Fibroblast of the conjunctiva (primary cell): ENCODE measurements at regions not wholly inside any gene's neighbourhood (a gene's known extent, or its start where the extent isn't known, plus 50 kb on each side); places are given as distances from the start of the nearest gene placed in this dataset.
A peak's percentile ranks its signal among the peaks of the same experiment; 100 is the strongest.

Source experiments
- DNase-seq: peaks from one replicate; pipeline ENCODE4 v3.0.0-alpha.2; 2010; ENCODE audit warnings: low read depth

DNA sequence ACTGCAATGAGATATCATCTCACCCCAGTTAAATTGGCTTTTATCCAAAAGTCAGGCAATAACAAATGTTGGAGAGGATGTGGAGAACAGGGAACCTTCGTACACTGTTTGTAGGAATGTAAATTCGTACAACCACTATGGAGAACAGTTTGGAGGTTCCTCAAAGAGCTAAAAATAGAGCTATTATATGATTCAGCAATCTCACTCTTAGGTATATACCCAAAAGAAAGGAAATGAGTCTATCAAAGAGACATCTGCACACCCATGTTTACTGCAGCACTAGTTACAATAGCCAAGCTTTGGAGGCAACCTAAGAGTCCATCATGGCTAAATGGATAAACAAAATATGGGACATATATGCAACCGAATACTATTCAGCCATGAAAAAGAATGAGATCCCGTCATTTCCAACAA lies 68.0 kb upstream of the HES1 start:
- no peak for DNase-seq

DNA sequence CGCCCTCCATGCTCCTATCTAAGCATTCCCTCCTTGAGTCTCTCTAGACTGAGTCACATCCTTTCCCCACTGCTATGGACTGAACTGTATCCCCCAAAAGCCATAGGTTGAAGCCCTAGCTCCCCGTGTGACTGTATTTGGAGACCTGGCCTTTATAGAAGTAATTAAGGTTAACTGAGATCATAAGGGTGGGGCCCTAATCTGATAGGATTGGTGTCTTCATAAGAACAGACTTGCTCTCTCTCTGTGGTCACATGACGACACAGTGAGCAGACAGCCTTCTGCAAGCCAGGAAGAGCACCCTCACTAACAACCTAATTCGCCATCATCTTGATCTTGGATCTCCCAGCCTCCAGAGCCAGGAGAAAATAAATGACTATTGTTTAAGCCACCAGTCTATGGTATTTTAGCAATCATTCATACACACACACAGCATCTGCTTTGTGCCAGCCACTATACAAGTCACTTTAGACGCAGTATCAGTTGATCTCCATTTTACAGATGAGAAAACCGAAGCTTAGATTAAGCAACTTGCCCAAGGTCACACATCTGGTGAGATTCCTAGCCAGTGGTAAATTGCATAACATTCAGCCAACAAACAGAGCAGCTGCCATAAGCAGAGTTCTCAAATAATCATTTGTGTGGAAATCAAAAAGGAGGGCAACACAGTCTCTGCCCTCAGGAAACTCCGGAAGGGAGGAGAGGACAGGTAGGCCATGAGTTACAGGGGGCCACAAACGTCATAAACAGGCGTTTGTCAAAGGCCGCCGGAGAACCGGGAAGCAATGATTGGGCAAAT lies 66.3 kb upstream of the HES1 start:
- DNase-seq, result no peak

DNA sequence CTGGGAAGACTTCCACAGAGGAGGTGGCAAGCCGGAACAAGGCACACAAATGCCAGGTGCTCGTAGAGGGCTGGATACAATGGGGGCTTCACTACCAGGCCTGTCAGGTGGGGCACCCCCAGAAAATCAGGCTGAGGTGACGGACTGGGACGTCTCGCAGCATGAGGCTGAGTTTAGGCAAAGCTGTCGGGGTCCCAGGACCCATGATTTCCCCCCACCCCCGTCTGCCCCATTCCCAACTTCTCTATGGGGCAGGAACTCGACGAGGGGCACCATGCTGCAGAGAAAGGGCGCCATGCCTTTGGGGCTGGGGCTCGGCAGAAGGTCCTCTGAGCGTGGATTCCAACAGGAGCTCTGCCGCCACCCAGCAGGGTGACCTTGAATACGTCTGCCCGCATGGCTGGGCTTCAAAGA lies 65.7 kb upstream of the HES1 start:
- DNase-seq, result no peak

DNA sequence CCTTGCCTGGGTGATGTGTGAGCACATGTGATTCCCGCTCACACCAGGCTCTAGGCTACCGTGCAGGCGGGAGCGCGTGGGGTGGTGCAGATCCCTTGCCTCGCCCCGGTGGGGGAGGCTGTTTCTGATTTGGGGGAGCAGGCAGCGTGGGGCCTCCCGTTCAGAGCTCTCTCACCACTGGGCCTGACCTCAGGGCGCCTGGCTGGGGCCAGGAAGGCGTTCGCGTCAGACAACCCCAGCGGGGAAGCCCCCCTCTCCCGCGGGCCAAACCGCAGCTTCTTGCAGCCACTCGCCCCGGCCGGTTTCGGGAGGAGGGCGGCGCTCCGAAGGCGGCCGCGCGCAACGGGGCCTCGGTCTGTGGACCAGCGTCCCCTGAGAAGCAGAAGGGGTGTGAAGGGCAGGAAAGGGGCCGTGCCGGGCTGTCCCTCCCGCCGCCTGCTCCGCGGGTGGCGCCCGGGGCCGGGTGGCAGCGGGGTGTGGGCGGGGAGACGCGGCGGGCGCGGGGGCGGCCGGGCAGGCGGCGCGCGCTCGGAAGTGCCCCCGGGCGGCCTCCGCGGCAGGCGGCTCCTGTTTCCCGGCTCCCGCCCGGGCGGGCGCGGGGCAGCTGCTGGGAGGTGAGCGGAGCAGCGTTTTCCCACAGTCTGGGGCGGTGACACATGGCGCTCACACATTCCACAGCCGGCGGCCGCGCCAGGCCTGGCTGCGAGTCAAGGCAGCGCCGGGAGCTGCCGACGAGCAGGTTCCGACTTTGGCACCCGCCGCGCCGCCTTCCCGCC lies 65.1 kb upstream of the HES1 start:
- peak; percentile 8 for DNase-seq

DNA sequence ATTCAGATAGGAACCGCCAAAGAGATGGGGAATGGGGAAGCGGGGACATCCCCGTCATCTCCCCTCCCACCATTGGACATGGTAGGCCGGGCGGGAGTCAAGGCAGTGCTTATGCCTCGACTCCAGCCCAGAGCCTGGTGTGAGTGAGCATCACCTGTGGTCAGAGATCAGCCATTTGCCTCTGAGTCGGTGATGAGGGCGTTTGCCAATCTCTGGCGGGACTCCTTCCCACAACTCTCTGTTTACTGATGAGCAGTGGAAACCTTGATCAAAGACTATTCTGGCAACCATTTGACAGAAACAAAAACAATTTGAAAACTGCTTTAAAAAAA lies 63.9 kb upstream of the HES1 start:
- DNase-seq, result no peak

DNA sequence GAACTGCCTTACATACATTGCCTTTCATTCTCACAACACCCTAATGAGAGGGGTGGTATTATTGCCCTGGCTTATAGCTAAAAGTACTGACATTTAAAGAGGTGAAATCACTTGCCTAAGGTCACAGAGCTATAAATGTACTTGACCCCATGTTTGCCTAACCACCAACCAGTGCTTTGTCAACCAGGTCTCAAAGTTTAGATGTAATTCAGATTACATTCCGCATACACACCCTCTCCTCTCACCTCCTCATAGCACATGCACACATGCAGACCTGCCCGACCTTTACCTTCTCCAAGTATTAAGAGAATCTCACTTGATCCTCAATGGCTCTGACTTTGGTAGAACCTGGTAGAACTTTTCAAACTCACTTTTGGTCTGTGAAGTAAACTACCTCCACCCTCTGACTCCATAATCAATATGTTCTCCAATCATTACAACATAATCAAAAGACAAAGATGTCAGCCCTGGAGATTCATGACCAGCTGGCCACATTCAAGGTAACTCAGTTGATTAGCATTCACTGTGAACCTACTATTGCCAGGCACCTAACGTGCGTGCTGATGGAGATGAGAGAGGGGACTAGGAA lies 63.2 kb upstream of the HES1 start:
- DNase-seq, result no peak

DNA sequence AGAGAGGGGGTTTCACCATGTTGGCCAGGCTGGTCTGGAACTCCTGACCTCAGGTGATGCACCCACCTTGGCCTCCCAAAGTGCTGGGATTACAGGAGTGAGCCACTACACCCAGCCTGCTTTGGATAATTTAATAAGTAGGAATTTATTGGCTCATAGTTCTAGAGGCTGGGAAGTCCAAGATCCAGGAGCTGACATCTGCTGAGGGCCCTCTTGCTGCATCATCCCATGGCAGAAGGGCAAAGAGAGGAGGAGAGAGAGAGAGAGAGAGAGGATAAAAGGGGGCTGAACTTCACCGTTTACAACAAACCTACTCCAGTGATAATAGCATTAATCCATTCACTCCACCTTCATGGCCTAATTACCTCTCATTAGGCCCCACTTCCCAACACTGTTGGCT lies 62.0 kb upstream of the HES1 start:
- no peak for DNase-seq

DNA sequence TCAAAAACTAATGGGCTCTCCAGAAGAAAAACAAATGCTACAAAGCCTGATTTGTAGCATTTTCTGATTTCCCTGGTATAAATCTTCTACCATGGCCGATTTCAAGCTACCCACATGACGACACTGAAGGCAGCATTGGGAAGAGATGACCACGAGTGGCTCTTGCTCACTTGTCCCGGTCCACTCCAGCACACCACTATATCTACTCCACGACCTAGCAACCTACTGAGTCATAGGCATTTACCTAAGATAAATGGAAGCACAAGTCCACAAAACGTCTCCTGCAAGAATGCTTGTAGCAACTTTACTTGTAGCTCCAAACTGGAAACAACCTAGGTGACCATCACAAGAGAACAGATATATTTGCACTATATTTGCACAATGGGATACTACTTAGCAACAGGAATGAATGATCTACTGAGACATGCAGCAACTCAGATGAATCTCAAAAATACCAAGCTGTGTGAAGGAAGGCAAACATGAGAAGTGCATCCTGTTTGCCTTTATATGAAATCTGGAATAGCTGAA lies 60.8 kb upstream of the HES1 start:
- no peak for DNase-seq

DNA sequence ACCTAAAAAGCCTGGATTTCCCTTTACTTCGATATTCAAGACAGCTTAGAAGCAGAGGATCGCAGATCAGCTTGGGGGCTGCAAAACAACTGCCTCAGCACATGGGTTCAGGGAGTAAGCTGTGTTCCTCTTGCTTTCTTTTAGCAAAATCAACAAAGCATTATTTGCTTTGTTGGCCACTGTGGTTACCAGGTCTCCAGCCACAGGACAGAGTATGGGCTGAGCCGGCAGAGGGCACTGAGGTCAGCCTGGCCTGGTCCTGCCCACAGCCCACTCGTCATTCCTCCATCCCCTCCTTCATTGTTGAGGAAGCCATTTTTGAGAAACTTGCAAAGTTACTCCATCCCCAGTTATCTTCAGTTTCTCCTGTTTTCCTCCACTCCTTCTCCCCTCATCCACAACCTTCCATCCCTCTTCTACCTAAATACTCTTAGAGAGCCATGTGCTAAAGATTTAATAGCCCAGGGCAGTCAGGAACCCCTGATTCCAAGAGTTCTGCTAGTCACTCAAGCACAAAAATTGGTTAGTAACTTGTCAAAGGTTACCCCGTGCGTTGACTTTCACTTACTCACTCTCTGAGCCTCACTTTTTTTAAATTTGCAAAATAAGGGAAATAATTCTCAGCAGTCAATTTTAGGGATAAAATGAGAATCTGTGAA lies 60.0 kb upstream of the HES1 start:
- no peak for DNase-seq

DNA sequence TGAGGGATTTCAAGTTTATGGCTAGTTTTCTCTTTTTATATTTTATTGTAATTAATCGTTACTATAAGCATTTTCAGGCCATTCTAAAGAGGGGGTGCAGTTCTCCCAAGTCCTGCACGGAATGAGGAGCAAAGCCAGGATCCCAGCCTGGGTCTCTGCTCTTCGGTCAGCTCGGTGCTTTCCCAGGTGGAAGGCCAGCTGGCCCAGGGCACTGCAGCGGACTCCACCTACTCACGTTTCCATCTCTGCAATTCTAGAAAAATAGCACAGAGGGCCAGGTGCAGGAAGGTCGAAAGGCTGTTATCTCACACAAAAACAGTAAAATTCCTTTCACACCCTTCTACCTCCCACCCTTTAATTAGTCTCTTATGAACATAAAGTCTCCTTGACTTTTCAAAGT lies 59.5 kb upstream of the HES1 start:
- no peak for DNase-seq

DNA sequence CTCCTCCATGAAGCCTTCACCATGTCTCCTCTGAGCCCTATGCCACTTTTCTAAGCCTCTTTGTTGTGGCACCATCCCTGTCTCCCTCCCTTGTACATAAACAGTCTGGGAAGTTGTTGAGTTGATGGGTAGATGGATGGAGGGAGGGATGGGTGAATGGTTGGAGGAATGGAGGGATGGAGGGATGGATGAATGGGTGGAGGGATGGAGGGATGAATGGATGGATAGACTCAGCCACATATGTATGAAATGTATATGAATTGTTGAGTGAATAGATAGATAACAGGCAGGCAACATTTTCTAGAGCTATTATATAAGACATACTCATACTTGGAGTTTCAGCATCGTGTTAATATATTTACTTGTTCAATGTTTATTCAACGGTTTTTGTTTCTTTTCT lies 58.3 kb upstream of the HES1 start:
- DNase-seq, result no peak

DNA sequence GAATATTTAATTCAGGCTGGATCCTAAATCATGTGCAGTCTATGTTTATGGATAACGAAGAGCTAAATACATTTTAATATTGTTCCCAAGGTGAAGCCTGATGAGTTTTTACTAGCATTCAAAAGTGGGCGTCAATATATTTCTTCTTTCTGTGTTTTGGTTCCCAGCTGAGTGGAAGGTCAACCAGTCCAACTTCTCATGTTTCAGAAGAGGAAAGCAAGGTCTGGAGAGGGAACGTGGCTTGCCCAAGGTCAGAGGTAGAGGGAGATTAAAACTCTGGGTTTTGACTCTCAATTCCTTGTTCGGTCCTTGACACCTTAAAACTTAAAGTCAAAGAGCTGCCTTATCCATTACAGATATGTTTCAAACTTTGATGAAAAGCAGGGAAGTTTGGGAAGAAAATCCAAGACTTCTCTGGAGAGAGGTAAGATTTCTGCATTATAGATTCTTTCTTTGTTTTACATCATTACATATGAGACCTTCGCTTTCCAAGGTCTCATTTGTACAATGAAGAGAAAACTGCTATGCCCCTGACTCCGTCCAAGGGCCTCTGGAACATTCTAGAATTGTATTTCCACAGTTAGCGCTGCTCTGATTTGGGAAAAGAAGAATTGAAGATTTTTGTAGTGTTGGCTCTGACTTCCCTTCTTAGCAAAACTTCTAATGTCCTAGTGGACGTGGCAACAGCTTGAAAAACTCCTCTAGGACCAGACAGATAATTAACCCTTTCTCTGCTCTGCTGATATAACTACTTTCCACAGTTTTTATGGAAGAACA lies 57.7 kb upstream of the HES1 start:
- no peak for DNase-seq

DNA sequence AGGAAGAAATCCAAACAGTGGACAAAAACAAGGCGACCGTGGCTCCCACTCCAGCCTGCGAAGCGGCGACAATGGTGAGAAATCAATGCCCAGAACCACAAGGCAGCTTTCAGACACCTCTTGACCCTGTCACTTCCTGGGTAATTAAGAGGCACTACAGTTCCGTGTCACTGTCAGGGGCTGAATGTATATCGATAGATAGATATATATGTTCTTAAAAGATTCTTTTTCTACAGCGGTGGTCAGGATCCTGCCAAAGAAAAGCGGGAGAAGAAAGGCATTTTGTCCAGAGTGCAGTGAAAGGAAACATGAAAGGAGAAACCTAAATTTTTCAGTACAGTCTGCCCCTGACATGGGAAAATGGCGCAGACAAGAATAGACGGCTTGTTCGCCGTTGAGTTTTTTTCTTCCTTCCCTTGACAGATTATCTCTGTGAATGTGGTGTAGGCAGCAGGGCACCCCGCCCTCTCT lies 56.2 kb upstream of the HES1 start:
- no peak for DNase-seq

DNA sequence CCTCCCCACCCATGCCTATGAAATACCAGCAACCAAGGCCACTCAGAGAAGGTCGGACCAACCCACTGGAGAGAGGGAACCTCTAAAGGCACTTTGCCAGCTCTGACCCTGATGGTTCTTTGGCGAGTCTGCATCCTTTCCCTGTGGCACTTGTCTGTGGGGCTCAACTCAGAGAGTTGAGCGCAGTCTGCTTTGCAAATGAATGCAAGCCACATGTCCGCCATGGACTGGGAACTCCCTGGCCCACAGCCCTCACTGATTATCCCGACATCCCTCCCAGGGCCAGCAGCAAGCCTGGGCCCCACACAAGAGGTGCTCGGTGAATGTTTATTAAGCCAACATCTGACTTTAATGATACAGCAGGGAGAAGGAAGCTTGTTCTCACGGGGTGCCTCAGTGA lies 55.5 kb upstream of the HES1 start:
- peak; percentile 26 for DNase-seq

DNA sequence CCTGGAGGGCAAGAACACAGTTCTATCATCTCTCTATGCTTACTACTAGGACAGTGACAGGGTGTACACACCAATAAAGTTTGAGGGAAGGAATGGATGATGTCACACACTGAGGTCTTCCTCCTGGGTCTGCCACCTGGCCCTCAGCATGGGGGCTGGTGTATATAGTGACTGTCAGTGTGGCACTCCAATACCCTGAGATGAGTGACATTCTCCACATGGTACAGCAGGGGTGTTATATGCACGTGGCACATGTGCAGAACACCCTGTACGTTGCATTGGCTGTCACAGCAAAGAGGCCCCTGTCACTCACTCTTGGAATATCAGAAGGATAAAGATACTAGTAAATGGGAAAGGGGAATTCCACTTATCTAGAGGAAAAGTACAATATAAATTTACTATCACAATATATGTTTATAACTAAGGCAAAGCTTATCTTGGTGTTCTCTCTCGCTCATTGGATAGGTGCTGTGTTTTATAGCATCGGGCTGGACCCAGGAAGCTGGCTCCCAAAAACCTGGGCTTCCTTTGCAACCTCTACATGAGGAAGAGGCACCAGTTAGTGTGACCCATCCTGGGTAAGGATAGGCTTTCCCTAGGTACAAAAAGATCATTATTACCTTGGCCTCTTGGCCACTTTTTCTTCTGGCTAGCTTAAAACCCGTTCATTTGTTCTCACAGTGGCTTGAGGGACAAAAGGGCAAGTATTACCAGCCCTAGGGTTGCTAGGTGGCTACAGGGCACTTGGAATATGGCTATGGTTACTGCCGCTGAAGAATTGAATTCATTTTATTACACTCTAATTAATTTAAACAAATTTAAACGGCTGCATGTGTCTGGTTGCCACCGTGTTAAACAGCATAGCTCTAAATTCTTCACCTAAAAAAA lies 54.8 kb upstream of the HES1 start:
- DNase-seq, result no peak

DNA sequence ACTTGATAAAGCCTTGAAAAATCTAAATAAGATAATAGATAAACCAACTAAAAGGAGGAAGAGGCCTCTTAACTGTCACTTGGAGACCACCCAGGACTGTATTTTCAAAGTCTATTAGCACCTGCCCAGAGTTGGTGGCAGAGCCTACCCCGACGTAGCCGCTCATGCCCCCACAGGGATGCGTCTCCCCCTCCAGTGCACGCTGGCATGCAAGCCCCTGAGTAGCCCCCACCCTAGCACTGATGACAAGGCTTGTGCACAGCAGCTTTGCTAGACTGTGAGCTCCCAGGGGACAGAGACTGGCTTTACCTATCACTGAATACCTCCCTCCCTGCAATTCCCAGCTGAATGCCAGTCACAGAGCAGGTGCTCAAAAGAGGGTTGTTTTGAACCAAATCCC lies 54.1 kb upstream of the HES1 start:
- DNase-seq, result no peak

DNA sequence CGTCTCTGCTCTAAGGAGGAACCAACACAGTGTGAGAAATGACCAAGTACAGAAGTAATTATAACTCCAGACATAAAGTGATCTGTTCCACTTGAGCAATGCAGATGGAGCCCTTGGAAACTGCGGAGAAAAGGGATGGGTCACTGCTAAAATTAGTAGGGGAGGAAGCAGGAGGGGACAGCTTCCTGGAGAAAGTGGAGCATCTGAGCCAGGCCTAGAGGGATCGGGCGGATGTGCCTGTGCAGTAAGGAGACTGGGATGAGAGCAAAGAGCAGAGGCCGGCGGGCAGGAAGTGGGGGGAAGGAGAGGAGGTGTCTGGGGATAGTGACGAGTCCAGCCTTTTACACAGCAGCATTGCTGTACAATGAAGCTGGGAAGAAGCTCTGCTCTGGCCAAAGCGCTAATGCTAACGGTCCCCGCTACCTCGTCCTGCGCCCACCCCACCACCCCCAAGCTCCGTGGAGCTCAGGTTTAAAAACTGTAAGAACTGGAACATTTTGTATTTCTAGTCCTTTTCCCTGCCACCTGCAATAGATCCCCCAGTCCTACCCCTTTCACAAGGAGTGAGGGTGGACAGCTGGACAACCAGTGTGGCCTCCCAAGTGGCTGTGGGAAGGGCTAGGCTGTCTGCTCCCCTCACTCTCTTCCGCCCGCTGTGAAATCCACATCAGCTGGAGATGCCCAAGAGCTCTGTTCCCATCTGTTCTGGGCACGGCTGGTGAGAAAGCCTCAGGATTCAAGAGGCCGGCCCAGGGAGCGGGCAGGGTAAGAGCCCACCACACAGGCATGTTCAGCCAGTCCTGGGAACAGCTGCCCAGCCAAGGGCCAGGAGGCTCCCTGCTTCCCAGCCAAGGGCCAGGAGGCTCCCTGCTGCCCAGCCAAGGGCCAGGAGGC lies 53.0 kb upstream of the HES1 start:
- no peak for DNase-seq

DNA sequence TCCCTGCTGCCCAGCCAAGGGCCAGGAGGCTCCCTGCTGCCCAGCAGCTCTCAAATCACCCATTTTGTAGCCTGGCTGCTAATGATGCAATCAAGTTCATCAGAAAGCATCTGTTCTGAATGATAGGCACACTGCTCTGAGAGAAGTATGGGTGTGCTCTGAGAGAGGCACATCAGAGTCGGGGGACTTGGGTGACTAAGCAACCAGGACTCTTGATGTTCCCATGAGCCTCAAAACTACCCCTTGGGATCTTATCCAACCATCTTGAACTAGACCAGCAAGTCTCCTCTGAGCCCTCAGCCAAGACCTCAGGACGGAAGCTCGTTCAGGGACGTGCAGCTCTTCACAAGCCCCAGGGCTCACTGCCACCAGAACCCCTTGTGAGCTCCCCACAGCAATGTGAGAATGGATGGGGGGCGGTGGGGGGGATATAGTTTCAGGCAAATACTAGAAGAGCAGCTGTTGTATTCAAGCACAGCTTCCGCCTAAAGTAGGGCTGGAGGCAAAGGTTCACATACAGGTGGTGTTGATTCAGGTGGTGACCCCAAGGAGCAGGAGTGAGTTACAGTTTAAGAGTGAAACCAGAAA lies 52.2 kb upstream of the HES1 start:
- no peak for DNase-seq

DNA sequence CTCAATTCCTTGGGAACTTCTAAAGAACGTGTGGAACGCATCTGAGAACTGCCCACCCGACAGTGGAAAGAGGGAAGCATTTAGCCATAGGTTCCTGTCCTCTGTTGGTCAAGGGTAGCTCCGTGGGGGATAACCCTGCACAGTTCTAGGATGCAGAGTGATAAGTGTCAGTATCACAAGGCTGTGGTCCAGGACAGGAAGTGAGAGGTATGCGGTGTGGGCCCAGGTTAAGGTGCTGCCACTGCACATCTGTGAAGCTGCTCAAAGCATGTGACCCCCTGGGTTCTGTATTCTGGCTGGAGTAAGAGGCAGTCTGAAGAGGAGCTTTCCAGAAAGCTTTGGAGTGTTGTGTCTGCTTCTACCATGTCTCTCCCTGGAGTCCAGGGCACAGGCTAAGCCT lies 51.7 kb upstream of the HES1 start:
- DNase-seq, result no peak
